ENCODE measurements at regions not wholly inside any gene's neighbourhood (a gene's known extent, or its start where the extent isn't known, plus 50 kb on each side); places are given as distances from the start of the nearest gene placed in this dataset.

DNA sequence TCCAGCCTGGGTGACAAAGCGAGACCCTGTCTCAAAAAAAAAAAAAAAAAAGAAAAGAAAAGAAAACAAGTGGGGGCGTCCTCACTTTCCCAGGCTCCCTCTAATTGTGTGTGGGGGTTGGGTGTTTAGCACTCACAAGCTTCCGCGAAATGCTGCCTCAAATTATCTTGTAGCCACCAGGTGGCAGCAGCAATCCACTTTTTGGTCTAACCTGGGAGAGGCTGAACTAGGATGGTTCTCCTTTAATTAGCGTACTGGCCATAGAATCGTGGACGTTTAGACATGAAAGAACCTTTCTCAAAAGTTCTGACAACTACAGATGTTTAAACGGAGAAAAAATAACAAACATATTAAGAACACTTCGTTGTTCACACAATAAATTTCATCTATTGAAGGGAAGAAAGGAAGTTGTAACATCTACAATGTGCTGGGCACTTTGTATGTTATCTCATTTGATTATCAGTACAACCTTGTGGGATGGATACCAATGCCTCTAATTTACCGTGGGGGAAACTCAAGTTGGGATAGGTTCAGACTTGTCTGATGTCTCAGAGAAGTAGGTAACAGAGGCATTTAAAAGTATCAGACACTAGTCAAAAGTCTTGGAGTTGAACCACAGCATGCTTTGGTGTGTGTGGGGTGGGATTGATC is 122.7 kb upstream of the NABP1 start:
- 3 to 4% methylated on average over 10 of the region's 10 CpGs for WGBS, 2 donors
- TF ChIP-seq, protein P1, sequence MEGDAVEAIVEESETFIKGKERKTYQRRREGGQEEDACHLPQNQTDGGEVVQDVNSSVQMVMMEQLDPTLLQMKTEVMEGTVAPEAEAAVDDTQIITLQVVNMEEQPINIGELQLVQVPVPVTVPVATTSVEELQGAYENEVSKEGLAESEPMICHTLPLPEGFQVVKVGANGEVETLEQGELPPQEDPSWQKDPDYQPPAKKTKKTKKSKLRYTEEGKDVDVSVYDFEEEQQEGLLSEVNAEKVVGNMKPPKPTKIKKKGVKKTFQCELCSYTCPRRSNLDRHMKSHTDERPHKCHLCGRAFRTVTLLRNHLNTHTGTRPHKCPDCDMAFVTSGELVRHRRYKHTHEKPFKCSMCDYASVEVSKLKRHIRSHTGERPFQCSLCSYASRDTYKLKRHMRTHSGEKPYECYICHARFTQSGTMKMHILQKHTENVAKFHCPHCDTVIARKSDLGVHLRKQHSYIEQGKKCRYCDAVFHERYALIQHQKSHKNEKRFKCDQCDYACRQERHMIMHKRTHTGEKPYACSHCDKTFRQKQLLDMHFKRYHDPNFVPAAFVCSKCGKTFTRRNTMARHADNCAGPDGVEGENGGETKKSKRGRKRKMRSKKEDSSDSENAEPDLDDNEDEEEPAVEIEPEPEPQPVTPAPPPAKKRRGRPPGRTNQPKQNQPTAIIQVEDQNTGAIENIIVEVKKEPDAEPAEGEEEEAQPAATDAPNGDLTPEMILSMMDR (IDR thresholded peaks at IDR 0.05; ENCODE audit: control extremely low read depth, extremely low read depth): peak; percentile 82
- Histone ChIP-seq H3K27me3 (ENCODE audit: control insufficient read depth in 3 of 3, insufficient read depth in 3 of 3, low read length in 2 of 3) (no peaks in the 10 kb centered on the region), H3K9ac (ENCODE audit: insufficient read depth in 1 of 2, low read length in 2 of 2) (no peak overlapping the region), H3K36me3 (ENCODE audit: control insufficient read depth in 4 of 4, insufficient read depth in 4 of 4, low read length in 4 of 4) (no peaks in the 10 kb centered on the region), H3K27ac (ENCODE audit: low read depth in 1 of 2, low read length in 1 of 2) (no peak overlapping the region), H3K4me1 (ENCODE audit: control insufficient read depth in 5 of 5, insufficient read depth in 5 of 5, low read length in 5 of 5) (peaks cover 0 to 7% (median 0%) of the 10 kb centered on the region in 5 donors), H3K4me3 (no peak overlapping the region), H3K9me3 (ENCODE audit: control insufficient read depth in 4 of 4, insufficient read depth in 3 of 4, low read length in 3 of 4) (no peaks in the 10 kb centered on the region)
- peak; percentile 89 to 93 (median 93) for DNase-seq
- peak; percentile 90 for ATAC-seq (ENCODE audit: insufficient read depth, low FRiP score)

DNA sequence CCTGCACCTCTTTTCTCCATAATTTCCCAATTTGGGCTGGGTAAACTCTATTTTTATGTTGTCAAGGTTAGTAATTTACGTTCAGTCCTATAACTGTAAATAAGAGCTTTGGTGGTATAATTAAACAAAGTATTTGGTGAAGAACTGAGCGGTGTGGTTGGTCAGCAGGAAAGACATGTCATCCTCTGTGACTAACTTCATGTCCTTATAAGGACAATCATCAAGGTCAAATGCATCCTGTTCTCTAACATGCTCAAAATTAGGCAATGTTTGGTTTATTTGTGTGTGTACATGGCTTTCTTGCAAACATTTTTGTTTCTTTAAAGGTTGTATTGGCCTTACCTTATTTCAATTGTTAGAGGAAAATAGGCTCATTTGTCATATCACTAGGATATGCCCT is 121.5 kb upstream of the NABP1 start:
- no peak overlapping the region for H3K27ac ChIP-seq (ENCODE audit: low read depth in 1 of 2, low read length in 1 of 2)
- no peak for DNase-seq
- peaks cover 0 to 7% (median 0%) of the 10 kb centered on the region in 5 donors for H3K4me1 ChIP-seq (ENCODE audit: control insufficient read depth in 5 of 5, insufficient read depth in 5 of 5, low read length in 5 of 5)
- no peaks in the 10 kb centered on the region for H3K27me3 ChIP-seq (ENCODE audit: control insufficient read depth in 3 of 3, insufficient read depth in 3 of 3, low read length in 2 of 3)
- no peak overlapping the region for H3K4me3 ChIP-seq
- H3K36me3 ChIP-seq (ENCODE audit: control insufficient read depth in 4 of 4, insufficient read depth in 4 of 4, low read length in 4 of 4): no peaks in the 10 kb centered on the region
- ATAC-seq (ENCODE audit: insufficient read depth, low FRiP score): no peak
- TF ChIP-seq, protein P1 (IDR thresholded peaks at IDR 0.05; ENCODE audit: control extremely low read depth, extremely low read depth): no peak
- H3K9me3 ChIP-seq (ENCODE audit: control insufficient read depth in 4 of 4, insufficient read depth in 3 of 4, low read length in 3 of 4): no peaks in the 10 kb centered on the region
- H3K9ac ChIP-seq (ENCODE audit: insufficient read depth in 1 of 2, low read length in 2 of 2): no peak overlapping the region
- 51 to 76% methylated on average over 2 of the region's 2 CpGs for whole genome bisulfite sequencing, 2 donors

DNA sequence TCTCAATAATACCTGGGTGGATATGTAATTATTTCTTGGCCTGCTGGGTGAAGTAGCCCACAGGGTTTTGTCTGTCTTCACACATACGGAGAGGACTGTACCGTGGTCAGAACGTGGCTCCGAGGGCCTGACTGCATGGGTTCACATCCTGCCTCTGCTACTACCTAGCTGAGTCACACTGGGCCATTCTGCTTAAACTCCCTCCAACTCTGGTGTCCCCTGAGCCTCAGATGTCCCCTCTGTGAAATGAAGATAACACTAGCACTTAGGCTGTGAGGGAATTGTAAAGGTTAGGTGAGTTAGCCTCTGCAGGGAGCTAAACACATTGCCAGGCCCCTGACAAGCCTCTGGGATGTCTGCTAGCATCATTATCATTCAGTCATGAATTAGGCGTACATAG is 120.1 kb upstream of the NABP1 start:
- Histone ChIP-seq H3K4me1 (ENCODE audit: control insufficient read depth in 5 of 5, insufficient read depth in 5 of 5, low read length in 5 of 5) (no peaks in the 10 kb centered on the region), H3K9me3 (ENCODE audit: control insufficient read depth in 4 of 4, insufficient read depth in 3 of 4, low read length in 3 of 4) (no peaks in the 10 kb centered on the region), H3K27me3 (ENCODE audit: control insufficient read depth in 3 of 3, insufficient read depth in 3 of 3, low read length in 2 of 3) (no peaks in the 10 kb centered on the region), H3K4me3 (no peak overlapping the region), H3K36me3 (ENCODE audit: control insufficient read depth in 4 of 4, insufficient read depth in 4 of 4, low read length in 4 of 4) (no peaks in the 10 kb centered on the region), H3K27ac (ENCODE audit: low read depth in 1 of 2, low read length in 1 of 2) (no peak overlapping the region), H3K9ac (ENCODE audit: insufficient read depth in 1 of 2, low read length in 2 of 2) (no peak overlapping the region)
- 85 to 91% methylated on average over 5 of the region's 5 CpGs for WGBS, 2 donors
- ATAC-seq (ENCODE audit: insufficient read depth, low FRiP score) (no peak), DNase-seq (no peak)
- TF ChIP-seq, protein P1 (IDR thresholded peaks at IDR 0.05; ENCODE audit: control extremely low read depth, extremely low read depth): no peak

DNA sequence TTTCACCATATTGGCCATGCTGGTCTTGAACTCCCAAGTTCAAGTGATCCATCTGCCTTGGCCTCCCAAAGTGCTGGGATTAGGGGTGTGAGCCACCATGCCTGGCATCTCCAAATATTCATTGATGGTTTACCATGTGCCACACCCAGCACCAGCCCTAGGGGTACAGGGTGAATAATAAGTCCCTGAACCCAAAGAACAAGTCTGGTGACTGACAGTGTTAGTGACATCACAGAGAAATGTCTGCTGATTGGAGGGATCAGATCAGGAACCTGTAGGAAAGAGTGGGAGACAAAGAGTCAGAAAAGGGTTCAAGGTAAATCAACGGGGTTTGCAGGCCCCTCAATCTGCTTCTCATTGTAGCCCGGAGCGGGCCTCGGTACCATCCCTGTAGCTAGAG is 118.4 kb upstream of the NABP1 start:
- Histone ChIP-seq H3K27ac (ENCODE audit: low read depth in 1 of 2, low read length in 1 of 2) (no peak overlapping the region), H3K4me3 (no peak overlapping the region), H3K9ac (ENCODE audit: insufficient read depth in 1 of 2, low read length in 2 of 2) (no peak overlapping the region), H3K4me1 (ENCODE audit: control insufficient read depth in 5 of 5, insufficient read depth in 5 of 5, low read length in 5 of 5) (no peaks in the 10 kb centered on the region), H3K36me3 (ENCODE audit: control insufficient read depth in 4 of 4, insufficient read depth in 4 of 4, low read length in 4 of 4) (no peaks in the 10 kb centered on the region), H3K27me3 (ENCODE audit: control insufficient read depth in 3 of 3, insufficient read depth in 3 of 3, low read length in 2 of 3) (no peaks in the 10 kb centered on the region), H3K9me3 (ENCODE audit: control insufficient read depth in 4 of 4, insufficient read depth in 3 of 4, low read length in 3 of 4) (no peaks in the 10 kb centered on the region)
- TF ChIP-seq, protein P1 (IDR thresholded peaks at IDR 0.05; ENCODE audit: control extremely low read depth, extremely low read depth): no peak
- no peak for DNase-seq
- ATAC-seq (ENCODE audit: insufficient read depth, low FRiP score): no peak
- 92 to 96% methylated on average over 4 of the region's 4 CpGs for WGBS, 2 donors
